NCI-H2107 (cell line): ENCODE measurements at regions not wholly inside any gene's neighbourhood (a gene's known extent, or its start where the extent isn't known, plus 50 kb on each side); places are given as distances from the start of the nearest gene placed in this dataset.
"Not testable (repeated sequence)": the region's sequence is repeated elsewhere in the genome, so short reads cannot be mapped to it uniquely, and the experiment has no call there.

ENCODE experiments used
- DNase-seq: peaks from one replicate; lab custom pipeline; 2025; lab: John Stamatoyannopoulos, UW

DNA sequence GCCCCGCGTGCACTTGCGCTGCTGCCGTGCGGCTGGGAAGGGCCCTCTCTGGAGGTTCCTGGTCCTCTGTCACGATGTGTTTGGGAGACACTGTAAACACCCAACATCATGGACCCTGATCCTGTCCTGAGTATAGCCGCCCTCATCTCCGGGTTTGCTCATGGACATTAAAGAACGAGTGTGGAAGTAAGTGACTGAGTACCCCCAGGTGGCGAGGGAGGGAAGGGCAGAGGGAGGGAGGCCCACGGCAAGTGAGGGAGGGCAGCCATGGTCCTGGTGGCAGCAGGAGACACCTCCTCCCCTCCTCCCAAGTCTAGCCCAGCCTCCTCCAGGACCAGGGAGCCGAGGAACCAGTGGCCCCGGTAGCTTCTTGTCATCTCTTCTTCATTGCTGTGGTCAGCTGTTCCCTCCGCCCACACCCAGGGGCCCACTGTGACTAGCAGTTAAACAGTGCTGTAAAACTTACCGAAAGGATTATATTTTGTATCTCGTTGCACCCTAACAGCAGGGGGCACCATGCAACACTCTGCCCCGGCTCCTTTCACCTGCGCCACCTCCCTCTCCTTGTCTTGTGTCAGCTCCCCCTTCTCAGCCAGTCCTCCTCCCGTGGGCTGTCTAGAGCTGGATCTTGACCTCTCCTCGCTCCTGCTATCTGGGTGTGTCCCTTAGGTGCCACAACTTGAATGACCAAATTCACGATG lies 566.5 kb upstream of the B3GAT1 start:
- no peak for DNase-seq

DNA sequence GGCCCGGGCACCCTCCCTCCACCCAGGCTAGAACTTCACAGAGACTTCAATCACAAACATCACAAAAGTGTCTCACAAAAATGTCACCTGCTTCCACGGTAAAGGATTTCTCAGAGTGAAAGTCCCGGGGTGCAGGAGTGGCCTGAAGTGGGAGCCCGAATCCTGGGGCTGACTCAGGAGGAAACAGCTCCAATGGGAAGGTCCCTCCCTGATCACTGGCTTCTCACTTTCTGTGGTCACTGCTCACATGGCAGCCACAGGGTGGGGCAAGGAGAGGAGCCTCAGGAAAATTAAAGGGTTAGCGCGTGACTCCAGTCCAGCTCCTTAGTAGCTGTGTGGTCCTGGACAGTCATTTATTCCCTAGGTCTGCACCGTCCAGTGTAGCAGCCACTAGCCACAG lies 564.5 kb upstream of the B3GAT1 start:
- no peak for DNase-seq

DNA sequence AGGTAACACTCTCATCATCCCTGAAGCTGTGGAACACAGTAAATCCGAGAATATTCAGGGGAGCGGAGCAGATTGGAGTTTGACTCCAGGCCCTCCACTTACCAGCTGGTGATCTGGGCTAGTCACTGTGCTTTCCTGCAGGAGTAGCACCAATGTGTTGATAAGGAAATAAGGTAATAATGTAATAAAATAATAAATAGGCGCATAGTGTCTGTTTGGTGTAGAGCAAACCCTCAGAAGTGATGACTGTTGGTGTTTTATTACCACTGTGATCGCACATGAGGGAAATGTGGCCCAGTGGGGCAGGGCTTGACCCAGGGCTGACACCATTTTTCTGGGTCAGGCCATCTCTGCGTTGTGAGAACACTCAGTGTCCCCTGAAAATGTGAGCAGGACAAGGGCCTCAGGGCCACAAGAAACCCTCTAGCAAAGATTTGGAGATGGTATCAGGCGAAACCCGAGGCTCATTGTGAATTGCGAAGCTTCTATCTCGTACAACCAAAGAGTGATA lies 563.9 kb upstream of the B3GAT1 start:
- DNase-seq = no peak

DNA sequence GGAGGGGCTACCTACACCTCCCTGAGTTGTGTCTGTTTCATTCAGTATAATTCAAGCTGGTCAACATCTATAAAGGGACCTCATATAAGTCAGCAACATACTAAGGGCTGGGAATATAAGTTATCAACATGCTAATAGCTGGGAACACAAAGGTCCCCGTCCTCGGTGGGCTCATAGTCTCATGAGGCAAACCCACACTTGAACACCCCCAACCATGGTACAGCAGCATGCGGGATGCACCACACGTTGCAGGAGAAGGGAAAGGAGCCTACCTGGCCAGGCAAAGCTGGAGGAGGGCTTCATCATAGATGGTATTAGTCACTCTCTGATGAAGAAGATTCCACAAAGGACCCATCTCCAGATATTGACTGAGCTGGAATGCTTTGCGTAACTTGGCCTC lies 561.8 kb upstream of the B3GAT1 start:
- DNase-seq = no peak

- DNase-seq = no peak
Observed at GRCh38 chr11:134971381-134971780, 559.3 kb upstream of the B3GAT1 start.

GRCh38 chr11:134967746-134968145 lies 555.7 kb upstream of the B3GAT1 start:
- no peak for DNase-seq

GRCh38 chr11:134961386-134961785 lies 549.3 kb upstream of the B3GAT1 start:
- not testable (repeated sequence) for DNase-seq

DNA sequence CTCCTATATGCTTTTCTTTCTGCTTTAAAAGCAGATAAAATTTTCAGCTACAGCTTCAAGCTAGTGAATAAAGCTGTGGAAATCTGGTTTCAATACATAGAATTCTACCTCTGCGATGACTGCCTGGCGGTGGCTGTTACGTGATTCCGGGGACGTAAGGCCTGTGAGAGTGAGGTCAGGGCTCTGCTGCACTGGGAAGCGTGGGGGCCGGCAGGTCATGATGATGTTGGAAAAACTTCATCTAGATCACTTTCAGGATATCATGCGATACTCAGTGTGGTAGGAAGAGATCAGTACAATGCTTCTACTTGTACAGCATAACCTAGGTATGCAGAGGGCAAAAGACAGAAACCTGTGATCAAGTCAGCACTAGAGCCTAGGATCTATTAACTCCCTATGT lies 546.8 kb upstream of the B3GAT1 start:
- DNase-seq = no peak

- no peak for DNase-seq
Observed at GRCh38 chr11:134958336-134958640, 546.2 kb upstream of the B3GAT1 start.

- DNase-seq = no peak
Observed at GRCh38 chr11:134957540-134958335, 545.7 kb upstream of the B3GAT1 start.

DNA sequence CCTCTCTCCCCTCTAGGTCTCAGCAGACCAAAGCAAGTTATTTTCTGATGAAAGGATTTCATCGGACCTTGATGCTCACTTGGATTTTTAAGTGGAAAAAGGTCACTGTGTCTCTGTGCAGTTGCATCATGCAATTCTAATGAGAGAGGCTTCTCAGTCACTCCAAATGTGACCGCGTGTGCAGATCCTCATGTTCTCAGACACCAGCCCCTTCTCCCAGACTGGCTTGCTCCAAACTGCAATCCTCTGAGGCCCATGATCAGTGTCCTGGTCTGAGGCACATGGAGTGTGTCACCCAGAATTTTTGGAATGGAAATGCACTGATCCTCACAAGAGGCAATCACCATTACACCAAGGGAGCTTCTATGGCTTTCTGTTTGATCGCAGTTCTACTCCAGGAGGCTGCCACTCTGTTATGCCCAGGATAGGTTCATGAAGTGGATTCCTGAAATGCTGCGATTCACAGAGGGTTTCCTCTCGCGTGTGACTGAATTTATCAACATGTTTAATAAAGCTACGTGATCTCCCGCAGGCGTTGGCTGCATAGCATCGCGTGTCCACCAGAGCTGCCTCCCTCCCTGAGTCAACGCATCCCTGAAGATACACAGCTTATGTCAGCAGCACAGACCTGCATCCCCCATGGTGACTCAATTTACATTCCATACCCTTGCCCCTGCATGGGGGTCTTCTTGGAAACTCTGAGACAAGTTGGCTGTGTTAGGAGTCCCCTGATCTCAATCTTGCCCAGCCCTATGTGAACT lies 544.6 kb upstream of the B3GAT1 start:
- no peak for DNase-seq

- DNase-seq = not testable (repeated sequence)
Observed at GRCh38 chr11:134955970-134956369, 543.9 kb upstream of the B3GAT1 start.

DNA sequence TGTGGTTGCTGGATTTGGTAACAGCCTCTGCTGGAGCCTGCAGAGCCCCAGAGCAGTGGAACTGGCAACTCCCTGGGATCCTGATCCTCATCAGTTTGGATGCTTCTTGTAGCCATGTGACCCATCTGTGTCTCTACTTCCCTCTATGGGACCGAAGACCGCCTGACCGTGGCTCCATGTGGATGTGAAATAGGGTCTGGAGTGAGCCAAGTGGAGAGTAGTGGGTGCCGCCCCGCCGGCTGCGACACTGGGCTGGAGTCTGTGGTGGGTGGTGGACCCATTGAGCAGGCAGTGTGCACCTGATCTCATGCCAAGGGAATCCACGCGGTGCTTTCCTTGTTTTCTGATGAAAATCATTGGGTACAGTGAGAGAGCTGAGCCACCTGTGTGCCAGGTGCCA lies 543.2 kb upstream of the B3GAT1 start:
- no peak for DNase-seq

GRCh38 chr11:134954456-134954855 lies 542.4 kb upstream of the B3GAT1 start:
- not testable (repeated sequence) for DNase-seq

DNA sequence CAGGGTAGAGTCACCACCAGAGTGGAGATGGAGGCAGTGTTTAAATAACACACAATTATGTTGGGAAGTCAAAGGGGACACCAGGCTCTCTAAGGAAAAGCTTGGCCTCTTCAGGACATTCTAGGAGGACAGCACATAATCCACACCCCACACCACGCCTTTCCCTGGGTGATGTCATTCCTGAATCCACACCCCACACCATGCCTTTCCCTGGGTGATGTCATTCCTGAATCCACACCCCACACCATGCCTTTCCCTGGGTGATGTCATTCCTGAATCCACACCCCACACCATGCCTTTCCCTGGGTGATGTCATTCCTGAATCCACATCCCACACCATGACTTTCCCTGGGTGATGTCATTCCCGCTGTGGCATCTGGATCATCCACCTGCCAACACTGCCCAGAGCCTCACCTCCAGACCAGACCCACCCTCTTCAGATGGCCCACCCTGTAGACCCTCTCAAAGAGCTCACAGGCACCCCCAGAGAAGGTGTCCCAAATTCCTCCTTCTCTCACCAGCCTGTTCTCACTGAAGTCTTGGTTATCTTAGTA lies 541.5 kb upstream of the B3GAT1 start:
- DNase-seq = not testable (repeated sequence)

GRCh38 chr11:134951305-134951700 lies 539.3 kb upstream of the B3GAT1 start:
- DNase-seq = no peak

- no peak for DNase-seq
Observed at GRCh38 chr11:134950692-134951304, 538.8 kb upstream of the B3GAT1 start.

DNA sequence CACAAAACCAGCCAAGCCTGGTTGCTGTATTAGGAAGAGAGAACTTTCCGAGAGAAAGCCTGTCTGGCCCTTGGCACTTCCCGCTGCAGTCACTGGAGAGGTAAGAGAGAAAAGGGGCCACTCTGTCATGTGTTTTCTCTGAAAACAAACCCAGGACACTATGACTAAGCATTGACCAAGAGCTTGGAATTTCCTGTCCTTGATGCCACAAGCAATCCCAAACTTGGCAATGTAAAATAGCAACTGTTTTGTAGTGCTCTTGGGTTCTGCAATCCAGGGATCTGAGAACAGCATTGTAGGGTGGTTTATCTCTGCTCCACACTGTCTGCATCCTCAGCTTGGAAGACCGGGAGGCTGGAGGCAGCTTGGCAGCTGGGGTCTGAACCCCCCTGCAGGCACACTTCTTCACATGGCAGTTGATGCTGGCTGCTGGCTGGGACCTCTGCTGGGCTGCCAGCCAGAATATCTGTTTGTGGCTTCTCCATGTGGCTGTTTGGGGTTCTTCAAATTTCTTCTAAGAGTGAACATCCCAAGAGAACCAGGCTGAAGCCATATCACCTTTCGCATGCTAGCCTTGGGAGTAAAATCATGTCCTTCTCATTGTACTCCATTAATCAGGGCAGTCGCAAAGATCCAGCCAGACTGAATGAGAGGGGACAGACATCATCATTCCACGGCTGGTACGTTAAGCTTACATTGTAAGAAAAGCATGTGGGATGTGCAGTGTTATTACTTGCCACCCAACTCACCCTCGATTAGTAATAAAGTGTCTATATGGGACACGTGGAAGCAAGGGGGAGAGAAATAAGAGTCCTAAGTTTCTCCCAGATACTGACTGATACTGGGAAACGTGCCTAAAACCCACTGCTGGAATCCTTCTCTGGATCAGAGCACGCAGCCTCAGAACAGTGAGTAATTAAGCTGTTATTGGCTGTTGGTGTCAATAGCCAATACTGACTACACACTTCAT lies 537.4 kb upstream of the B3GAT1 start:
- DNase-seq = no peak

DNA sequence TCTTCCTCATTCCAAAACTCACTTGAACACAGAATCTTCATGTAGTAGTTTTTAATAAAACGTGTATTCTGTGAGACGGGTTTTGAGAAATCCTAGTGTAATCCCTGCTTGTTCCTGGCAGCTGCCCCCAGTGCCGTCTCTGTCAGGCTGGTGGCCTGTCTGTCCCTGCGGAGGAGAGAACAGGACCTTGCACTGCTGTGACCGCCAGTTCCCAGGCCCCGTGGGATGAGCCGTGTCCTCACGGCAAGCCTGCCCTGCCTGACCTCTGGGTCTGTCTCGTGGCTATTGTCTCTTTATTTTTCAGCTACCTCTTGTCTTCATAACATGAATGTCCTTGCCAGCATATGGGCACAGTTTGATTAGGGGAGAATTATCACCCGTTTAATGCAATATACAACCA lies 535.5 kb upstream of the B3GAT1 start:
- DNase-seq = no peak

- no peak for DNase-seq
Observed at GRCh38 chr11:134945993-134946392, 534.0 kb upstream of the B3GAT1 start.

DNA sequence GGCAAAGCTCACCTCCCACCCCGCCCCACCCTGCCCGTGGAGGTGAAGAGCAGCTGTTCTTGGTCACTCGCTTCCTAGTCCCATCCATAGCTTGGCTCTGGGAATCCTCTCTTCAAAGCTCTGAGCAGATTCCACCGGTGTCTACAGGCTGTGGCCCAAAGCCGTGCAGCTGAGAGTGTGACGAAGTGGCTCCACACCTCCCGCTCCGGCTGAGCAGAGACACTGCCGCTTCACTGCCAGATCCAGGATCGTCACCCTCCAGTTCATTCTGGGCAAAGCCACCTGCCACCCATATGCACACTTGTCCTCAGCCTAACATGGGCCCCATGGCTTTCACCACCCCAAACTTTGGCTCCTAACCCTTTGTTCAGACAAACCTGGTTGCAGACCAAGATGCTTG lies 532.9 kb upstream of the B3GAT1 start:
- DNase-seq = no peak
